ENCODE measurements at regions not wholly inside any gene's neighbourhood (a gene's known extent, or its start where the extent isn't known, plus 50 kb on each side); places are given as distances from the start of the nearest gene placed in this dataset.

DNA sequence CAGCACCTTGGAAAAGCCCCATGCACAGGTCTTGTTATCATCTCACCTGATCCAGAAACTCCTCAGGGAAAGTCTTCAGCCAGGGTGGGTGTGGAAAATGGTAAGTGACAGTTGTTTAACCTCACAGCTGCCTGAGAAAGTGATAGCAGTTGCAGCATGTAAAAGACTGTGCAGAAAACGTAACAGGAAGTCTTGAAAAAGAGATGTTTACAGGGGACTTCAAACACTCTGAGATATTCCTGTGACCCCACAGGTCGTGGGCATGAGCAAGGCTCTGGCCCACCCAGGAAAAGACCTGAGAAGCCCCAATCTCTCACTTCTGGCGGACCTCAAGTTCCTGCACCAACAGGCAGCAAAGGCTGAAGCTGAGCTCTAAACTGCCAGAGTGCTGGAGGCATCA, 826.9 kb downstream of the UQCRFS1 start:
- TF ChIP-seq, protein P1, sequence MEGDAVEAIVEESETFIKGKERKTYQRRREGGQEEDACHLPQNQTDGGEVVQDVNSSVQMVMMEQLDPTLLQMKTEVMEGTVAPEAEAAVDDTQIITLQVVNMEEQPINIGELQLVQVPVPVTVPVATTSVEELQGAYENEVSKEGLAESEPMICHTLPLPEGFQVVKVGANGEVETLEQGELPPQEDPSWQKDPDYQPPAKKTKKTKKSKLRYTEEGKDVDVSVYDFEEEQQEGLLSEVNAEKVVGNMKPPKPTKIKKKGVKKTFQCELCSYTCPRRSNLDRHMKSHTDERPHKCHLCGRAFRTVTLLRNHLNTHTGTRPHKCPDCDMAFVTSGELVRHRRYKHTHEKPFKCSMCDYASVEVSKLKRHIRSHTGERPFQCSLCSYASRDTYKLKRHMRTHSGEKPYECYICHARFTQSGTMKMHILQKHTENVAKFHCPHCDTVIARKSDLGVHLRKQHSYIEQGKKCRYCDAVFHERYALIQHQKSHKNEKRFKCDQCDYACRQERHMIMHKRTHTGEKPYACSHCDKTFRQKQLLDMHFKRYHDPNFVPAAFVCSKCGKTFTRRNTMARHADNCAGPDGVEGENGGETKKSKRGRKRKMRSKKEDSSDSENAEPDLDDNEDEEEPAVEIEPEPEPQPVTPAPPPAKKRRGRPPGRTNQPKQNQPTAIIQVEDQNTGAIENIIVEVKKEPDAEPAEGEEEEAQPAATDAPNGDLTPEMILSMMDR (IDR thresholded peaks at IDR 0.05; ENCODE audit: low read depth, low read length, missing control alignments), result no peak
- no peak overlapping the region for H3K4me3 ChIP-seq (ENCODE audit: low read depth, low read length)
- no peak for DNase-seq (ENCODE audit: low read depth)

DNA sequence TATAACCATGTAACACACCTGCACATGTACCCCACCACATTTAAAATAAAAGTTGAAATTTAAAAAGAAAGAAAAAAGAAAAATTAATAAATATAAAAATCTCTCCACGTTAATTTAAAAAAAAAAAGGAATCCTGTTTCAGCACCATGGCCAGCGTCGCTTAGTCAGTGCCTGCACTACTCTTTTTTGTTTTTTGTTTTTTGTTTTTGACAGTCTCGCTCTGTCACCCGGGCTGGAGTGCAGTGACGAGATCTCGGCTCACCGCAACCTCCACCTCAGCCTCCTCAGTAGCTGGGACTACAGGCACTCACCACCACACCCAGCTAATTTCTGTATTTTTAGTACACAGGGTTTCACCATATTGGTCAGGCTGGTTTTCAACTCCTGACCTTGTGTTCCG, 835.9 kb downstream of the UQCRFS1 start:
- no peak overlapping the region for H3K4me3 ChIP-seq (ENCODE audit: low read depth, low read length)
- no peak for DNase-seq (ENCODE audit: low read depth)
- TF ChIP-seq, protein P1 (IDR thresholded peaks at IDR 0.05; ENCODE audit: low read depth, low read length, missing control alignments), result no peak

GRCh38 chr19:28374971-28375370, 838.0 kb downstream of the UQCRFS1 start:
- DNase-seq (ENCODE audit: low read depth), result no peak
- TF ChIP-seq, protein P1 (IDR thresholded peaks at IDR 0.05; ENCODE audit: low read depth, low read length, missing control alignments), result no peak
- no peak overlapping the region for H3K4me3 ChIP-seq (ENCODE audit: low read depth, low read length)

- TF ChIP-seq, protein P1 (IDR thresholded peaks at IDR 0.05; ENCODE audit: low read depth, low read length, missing control alignments), result no peak
- DNase-seq (ENCODE audit: low read depth), result no peak
- H3K4me3 ChIP-seq (ENCODE audit: low read depth, low read length), result no peak overlapping the region
Measured at GRCh38 chr19:28372576-28373247, 840.2 kb downstream of the UQCRFS1 start.

DNA sequence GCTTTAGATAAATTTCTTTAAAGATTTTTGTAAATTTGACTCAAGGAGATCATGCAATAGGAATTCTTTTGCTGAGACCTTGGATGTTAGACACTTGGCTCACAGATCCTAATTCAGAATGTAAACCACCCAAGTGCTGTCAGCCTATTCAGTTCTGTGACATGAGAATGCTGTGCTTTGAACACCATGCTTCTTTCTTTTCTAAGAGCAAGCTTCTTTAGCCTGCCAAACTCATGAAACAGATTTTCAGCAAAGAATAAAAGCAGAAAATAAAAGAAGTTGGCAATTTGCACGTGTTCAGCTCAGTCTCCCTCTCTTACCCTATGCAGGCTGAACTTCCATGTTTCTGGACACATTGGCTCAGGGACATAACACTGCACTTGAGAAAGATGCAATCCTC, 845.8 kb downstream of the UQCRFS1 start:
- TF ChIP-seq, protein P1 (IDR thresholded peaks at IDR 0.05; ENCODE audit: low read depth, low read length, missing control alignments), result no peak
- H3K4me3 ChIP-seq (ENCODE audit: low read depth, low read length), result no peak overlapping the region
- no peak for DNase-seq (ENCODE audit: low read depth)

- TF ChIP-seq, protein P1 (IDR thresholded peaks at IDR 0.05; ENCODE audit: low read depth, low read length, missing control alignments), result no peak
- no peak overlapping the region for H3K4me3 ChIP-seq (ENCODE audit: low read depth, low read length)
- no peak for DNase-seq (ENCODE audit: low read depth)
Measured at GRCh38 chr19:28363254-28363653, 849.7 kb downstream of the UQCRFS1 start.
